PFSK-1 (cell line): ENCODE measurements at regions not wholly inside any gene's neighbourhood (a gene's known extent, or its start where the extent isn't known, plus 50 kb on each side); places are given as distances from the start of the nearest gene placed in this dataset.

Experiments used
- FOXP2 ChIP-seq: optimal IDR thresholded peaks from 2 replicates; pipeline ENCODE3; 2011; ENCODE audit warnings: borderline replicate concordance, control low read depth, inconsistent platforms; ENCODE audit not compliant: insufficient read depth; ENCODE audit errors: extremely low read length, extremely low read depth
- POLR2AphosphoS5 ChIP-seq: IDR thresholded peaks from 2 replicates; pipeline ENCODE4 v1.6.1; 2012; ENCODE audit warnings: low read depth, mild to moderate bottlenecking, control low read depth, low read length, moderate library complexity
- REST ChIP-seq, 2 experiments: IDR thresholded peaks; 2 replicates each; pipeline versions ENCODE4 v1.6.1 to v1.8.0; 2011 to 2012; ENCODE audit warnings: low read depth in 2 of 2, low read length in 2 of 2, control low read depth in 1 of 2, inconsistent platforms in 1 of 2, mild to moderate bottlenecking in 1 of 2, moderate library complexity in 1 of 2; ENCODE audit not compliant: insufficient read depth in 1 of 2
- SIN3A ChIP-seq: IDR thresholded peaks from 2 replicates; pipeline ENCODE4 v1.6.1; 2012; ENCODE audit warnings: mild to moderate bottlenecking, low read length, moderate library complexity, borderline replicate concordance; ENCODE audit not compliant: insufficient read depth
- TAF1 ChIP-seq: IDR thresholded peaks from 2 replicates; pipeline ENCODE4 v1.6.1; 2012; ENCODE audit warnings: low read length, control low read depth, borderline replicate concordance; ENCODE audit not compliant: insufficient read depth

DNA sequence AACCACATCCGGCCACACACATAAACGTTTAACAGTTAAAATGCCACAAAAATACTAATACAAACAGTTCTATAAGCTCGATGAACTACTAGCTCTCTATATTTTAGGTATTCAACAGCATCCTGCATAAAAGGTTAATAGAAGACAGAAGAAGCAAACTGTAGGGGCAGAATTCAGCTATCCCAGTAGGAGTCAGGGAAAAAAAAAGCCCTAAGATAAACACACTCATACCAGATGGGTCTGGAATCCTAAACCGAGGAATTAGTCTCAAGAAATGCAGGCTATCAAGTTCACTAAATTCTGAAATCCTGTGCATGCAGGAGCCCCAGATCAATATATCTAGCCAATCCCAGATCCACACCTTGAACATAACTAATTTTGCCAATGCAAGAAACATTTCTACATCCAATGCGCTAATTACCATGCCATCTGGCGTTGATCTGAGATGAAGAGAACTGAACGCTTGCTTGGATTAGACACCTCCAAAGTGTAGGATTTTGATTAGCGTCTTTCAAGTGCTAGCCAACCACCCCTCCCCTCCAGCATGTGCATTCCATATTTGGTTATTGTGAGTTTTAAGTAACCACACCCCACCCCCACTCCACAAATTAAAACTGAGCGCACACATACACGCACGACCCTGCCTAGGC is 512.2 kb upstream of the INTU start:
- TF ChIP-seq TAF1 (no peak), POLR2AphosphoS5 (no peak), REST (IDR thresholded peaks at IDR 0.05; ENCODE audit: insufficient read depth in 1 of 2, low read depth in 2 of 2, low read length in 2 of 2) (no peak), FOXP2 (no peak), SIN3A (no peak)
